Suppressor macrophage (primary cell): ENCODE measurements at regions not wholly inside any gene's neighbourhood (a gene's known extent, or its start where the extent isn't known, plus 50 kb on each side); places are given as distances from the start of the nearest gene placed in this dataset.
"Not testable (repeated sequence)": the region's sequence is repeated elsewhere in the genome, so short reads cannot be mapped to it uniquely, and the experiment has no call there.

Experiments
- DNase-seq, 4 experiments: peaks; one replicate each; pipeline ENCODE4 v3.0.0-alpha.2; 2020 to 2022

DNA sequence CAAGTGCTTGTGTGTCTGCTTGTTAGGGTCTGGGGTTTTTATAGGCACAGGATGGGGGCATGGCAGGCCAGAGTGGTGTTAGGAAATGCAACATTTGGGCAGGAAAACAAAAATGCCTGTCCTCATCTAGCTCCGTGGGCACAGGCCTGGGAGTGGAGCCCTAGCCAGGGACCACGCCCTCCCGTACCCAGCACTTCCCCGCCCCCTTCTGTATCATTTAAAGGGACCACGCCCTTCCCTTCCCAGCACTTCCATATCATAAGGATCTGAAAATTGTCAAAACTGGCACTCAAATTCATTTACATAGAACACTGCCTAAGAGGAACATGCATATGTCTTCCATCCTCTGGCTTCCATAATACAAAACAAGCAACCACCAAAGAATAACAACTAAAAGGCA is 185.8 kb downstream of the B3GLCT start:
- DNase-seq = no peak

DNA sequence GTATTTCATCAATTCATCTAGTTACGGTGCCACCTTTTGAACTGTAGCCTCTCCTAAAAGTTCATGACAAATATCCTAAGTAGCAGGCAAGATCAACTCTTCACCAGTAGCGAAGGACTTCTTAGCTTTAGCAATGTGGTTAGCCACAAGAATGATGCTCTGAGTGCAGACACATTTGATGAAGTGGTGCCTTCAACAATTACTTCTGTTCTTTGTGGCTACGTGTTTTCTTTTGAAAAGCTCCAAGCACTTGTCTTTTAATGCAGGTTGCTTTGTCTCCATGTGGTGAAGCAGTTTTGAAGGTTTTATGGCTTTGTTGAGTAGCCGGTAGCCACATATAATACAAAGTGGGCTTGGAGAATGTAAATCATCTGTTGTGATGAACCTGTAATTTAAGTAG is 194.7 kb downstream of the B3GLCT start:
- no peak for DNase-seq

GRCh38 chr13:31395090-31395489 is 195.3 kb downstream of the B3GLCT start:
- DNase-seq = no peak

GRCh38 chr13:31399690-31400089 is 199.9 kb downstream of the B3GLCT start:
- DNase-seq = no peak

GRCh38 chr13:31403711-31404110 is 203.9 kb downstream of the B3GLCT start:
- DNase-seq = not testable (repeated sequence)

GRCh38 chr13:31408927-31409326 is 209.2 kb downstream of the B3GLCT start:
- no peak for DNase-seq

- DNase-seq = no peak
These were observed 210.0 kb downstream of the B3GLCT start for GRCh38 chr13:31409678-31410356.

DNA sequence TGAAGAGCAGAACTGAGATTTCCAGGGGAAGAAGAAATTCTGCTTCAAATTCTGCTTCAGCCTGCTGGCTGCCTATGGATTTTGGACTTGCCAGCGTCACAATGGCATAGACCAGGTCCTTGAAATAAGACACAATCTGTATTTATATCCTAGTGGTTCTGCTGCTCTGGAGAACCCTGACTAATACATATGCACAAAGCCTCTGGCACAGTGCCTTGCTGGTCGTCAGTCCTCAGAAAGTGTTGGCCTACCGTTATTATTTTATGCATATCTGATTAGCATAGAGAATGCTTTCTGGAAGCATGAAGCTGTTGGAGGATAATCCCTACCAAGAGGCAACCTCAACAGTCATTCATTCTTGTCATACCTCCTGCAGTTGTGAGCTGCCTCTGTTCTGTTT is 213.7 kb downstream of the B3GLCT start:
- DNase-seq = no peak

GRCh38 chr13:31416066-31416465 is 216.3 kb downstream of the B3GLCT start:
- DNase-seq = no peak

DNA sequence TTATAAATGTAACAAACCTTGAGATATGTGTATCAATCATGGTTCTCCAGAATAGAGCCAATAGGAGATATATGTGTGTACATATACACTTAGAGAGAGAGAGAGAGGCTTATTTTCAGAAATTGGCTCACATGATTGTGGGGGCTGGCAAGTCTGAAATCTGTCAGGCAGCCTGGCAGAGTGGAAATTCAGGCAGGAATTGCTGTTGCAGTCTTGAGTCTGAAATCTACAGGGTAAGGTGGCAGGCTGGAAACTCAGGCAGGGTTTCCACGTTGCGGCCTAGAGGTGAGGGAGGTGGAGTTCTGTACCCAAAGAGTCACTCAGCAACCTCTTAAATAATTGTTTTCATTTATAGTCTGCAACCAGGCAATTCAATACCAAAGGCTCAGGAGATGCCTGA is 218.4 kb downstream of the B3GLCT start:
- DNase-seq = no peak

DNA sequence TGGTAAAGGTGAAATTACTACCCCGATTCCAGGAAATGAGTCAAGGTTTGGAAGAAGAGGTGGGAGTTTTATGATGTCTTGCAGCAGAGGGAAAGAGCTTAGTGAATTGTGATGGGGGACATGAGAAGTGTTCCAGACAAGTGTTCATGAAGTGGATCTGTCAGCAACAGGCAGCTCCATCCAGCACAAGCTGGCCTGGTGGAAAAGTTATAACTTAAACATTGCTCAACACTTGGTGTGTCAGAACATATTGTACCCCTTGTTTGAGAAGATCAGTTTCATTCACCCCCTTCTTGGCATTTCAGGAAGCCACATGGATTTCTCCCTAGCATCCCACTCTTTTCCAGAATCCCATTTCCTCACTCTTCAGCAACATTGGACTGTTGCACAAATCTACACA is 222.0 kb downstream of the B3GLCT start:
- DNase-seq = no peak

- peak; percentile 86 to 88 (median 86) for DNase-seq
These were observed 224.5 kb downstream of the B3GLCT start for GRCh38 chr13:31424130-31424729.

DNA sequence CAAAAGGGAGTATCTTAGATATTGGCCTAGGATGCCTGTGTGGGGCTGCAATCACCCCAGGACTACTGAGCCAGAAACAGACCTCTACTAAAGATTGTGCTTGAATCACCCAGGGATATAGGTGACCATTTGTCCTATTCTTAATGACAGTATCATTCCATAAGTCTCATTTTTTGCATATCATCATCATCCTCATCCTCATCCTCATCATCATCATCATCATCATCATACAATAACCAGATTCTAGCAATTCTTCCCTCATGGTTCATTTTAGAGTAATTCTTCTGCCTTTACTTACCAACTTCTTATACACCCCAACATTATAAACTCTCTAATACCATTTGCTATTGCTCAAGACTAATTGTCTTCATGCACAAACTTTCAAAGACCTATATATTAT is 226.6 kb downstream of the B3GLCT start:
- no peak for DNase-seq

DNA sequence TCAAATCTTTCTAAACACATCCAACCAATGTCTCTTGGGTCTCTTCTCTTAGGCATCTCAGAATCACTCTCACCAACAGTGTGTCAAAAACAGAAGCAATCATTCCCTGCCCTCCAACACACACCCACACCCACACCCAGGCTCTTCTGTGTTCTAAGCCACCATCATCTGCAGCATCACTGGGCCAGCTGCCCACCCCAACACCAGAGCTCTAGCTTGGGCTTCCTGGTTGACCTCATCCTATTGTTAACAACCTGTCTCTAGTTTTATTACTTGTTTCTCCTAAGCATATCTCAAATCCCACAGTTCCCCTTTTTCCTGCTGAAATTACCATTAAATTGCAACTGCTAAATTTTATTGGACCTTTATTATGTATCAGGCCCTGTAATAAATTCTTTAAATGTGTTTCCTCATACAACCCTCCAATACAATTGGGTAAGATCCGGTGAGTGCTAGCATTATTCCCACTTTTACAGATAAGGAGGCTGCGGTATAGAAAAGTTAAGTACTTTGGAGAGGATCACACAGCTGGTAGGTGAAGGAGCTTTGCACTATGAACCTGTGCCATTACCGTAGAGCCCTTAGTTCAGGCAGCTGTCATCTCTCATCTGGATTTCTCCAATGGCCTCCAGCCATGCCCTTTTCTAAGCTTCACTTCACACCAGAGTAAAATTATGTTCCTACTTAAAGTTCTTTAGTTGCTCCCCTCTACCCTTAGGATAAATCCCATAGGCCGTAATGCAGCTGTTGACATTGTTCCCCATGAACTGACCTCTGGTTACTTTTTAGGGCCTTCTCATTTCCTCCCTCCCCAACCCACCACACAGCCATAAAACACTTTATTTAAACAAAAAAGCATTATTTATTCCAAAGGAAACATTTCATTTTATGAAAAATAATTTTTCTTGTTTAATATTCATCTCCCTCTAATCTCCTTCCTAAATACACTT is 227.7 kb downstream of the B3GLCT start:
- no peak for DNase-seq

DNA sequence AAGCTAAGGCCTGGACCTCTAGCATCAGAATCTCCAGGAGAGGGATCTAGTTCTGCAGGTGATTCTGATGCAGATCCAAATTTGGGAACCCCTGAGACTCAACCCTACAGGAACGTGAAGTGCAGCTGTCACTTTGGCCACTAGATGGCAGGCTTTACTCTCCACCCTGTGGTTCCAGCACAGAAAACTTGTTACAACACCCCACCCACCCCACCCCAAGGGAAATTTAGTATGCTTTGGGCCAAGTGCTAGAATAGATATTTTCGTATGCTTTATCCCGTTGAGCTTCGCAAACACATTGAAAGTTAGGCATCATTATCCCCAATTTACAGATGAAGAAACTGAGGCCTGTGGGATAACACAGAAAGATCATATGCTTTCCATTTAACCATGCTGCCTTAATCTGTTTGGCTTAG is 232.0 kb downstream of the B3GLCT start:
- DNase-seq = peak; percentile 58 to 79 (median 71)

- DNase-seq = no peak
These were observed 233.4 kb downstream of the B3GLCT start for GRCh38 chr13:31433207-31433606.

DNA sequence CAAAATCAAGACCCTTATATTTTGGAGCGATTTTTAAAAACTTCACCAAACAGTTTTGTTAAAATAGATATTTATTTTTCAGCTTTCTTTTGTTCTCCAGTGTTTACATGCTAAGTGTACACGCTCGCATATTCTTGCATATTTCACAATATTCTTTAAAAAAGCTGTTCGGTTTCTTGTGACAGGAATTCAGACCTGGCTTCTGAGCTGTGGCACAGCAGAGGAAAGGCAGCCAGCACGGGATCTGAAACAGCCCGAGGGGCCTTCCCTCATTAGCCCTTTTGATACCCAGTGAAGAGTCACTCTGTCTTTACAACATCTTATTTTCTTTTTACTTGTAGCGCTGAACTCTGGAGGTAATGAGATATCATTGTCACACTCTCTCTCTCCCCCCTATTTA is 234.0 kb downstream of the B3GLCT start:
- DNase-seq = no peak

DNA sequence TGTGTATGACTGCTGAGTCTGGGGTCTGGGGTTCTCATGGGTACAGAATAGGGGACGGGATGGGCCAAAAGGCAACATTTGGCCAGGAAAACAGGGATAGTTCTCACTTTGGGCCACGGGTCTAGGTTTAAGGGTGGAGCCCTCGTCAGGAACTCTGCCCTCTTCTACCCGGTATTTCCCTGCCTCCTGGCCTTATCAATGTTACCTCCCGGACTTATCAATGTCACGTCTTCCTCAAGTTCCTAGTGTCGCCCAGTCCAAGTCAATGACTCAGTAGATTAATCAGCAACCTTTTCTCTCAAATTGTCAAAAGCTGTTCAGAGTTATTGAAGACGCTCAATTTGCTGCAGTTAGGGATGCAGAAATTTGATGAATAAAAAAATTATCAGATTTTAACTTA is 234.8 kb downstream of the B3GLCT start:
- DNase-seq = no peak

GRCh38 chr13:31435536-31435935 is 235.8 kb downstream of the B3GLCT start:
- DNase-seq = no peak

DNA sequence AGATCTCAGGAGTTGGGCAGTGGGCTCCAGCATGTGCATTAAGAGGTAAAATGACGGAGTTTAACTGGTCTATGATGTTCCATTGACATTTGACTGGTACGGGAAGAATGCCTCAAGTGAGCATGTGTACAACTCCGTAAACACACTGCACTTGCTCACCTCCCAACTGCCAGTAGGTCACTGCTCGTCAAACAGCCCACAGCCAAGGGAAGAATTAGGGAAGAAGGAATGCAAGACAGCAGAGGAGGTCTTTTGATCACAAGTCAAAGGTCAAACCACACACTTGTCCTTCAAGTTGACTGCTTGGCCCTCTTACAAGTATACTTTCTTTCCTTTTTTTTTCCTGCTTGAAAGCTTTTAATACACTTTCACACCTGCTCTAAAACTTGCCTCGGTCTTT is 236.7 kb downstream of the B3GLCT start:
- DNase-seq = no peak

DNA sequence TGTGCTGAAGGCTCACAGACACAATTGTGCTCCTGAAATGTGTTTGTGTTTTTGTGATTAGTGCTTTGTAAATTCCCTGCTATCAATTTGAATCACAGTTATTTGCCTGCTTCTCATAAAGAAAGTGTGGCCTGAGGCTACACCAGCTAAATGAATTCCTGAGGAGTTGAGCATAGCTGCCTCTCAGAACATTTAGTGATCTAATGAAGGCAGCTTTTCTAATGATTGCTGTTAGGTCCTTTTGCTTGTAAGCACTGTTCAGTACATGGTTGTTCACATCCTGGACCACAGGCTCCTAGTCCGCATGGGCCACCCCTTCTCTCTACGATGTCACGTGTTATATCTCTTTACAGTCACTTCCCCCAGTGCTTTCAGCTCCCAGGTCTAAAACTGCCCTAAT is 238.2 kb downstream of the B3GLCT start:
- no peak for DNase-seq

DNA sequence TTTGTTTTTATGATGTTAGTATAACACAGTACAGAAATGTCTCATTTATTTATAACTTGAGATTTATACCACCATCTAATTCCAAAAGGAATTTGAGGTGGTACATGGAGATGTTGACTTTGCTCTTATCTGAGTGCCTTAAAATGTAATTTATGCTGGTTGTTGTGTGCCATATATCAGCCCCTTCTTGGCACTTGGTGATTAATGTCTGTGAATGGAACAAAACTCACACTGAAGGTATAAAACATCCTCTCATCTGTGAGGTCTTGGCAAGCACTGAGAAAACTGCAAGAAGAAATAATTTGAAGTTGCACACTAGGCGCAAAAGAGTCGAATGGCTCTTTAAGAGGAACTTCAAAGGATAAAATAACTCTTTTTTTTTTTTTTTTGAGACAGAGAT is 240.4 kb downstream of the B3GLCT start:
- DNase-seq = no peak

DNA sequence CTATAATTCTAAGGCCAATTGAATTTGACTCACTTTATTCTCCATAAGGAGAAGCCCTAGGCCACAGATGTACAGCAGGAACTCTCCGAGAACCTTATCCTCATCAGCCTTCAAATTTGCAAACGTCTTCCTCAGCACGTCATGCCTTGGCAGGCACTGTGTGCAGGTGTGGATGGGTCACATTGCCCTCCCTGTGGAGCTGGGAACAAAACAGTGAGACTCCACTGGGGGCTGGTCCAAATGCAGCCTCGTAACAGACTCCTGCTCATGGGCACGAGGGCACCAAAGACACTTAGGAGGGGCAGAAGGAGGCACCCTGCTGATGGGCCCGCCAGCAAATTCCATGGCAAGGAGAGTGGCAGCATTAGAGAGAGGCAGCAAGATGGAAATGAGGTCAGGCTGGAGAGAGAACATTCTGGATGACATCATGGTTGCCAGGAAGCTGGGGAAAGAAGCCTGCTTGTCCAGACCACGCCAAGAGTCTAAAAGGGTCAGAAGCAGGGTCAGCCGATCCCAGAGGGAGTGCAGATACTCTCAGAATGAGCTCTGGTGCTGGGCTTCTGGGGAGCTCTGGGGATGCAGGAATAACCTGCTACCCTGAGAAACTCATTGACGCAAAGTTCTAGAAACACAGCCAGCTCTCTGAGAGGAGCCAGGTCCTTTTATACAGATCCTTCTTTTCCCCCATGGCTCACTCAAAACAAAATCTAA is 242.2 kb downstream of the B3GLCT start:
- DNase-seq = no peak
